Astrocyte (in vitro differentiated cells and primary cell): ENCODE measurements at regions not wholly inside any gene's neighbourhood (a gene's known extent, or its start where the extent isn't known, plus 50 kb on each side); places are given as distances from the start of the nearest gene placed in this dataset.

Experiments
- DNase-seq: peaks from one replicate; pipeline ENCODE4 v3.0.0-alpha.2; 2010; ENCODE audit warnings: low read depth
- FAIRE-seq: peaks from 2 replicates; lab custom pipeline; 2011; peaks lifted over from hg19 to GRCh38; lab: Jason Lieb, UNC
- H2AFZ ChIP-seq: 2 replicates; pipeline ENCODE4 v1.6.0; 2012; ENCODE audit warnings: low read depth, low read length, inconsistent platforms
- H3K27ac ChIP-seq: 2 replicates; pipeline ENCODE4 v1.5.1; 2011; ENCODE audit warnings: low read depth, low read length, inconsistent platforms
- H3K27me3 ChIP-seq: 2 replicates; pipeline ENCODE4 v1.6.0; 2011; ENCODE audit warnings: low read length, inconsistent platforms; ENCODE audit not compliant: insufficient read depth
- H3K36me3 ChIP-seq: 2 replicates; pipeline ENCODE4 v1.5.1; 2011; ENCODE audit warnings: low read length, inconsistent platforms; ENCODE audit not compliant: insufficient read depth
- H3K4me1 ChIP-seq: 2 replicates; pipeline ENCODE4 v1.5.1; 2011; ENCODE audit warnings: low read length, inconsistent platforms; ENCODE audit not compliant: insufficient read depth
- H3K4me2 ChIP-seq: 2 replicates; pipeline ENCODE4 v1.6.0; 2012; ENCODE audit warnings: low read length, inconsistent platforms
- H3K4me3 ChIP-seq: 2 replicates; pipeline ENCODE4 v1.5.1; 2011; ENCODE audit warnings: low read depth, mild to moderate bottlenecking, low read length, inconsistent platforms; ENCODE audit not compliant: insufficient read depth
- H3K79me2 ChIP-seq: 2 replicates; pipeline ENCODE4 v1.6.0; 2012; ENCODE audit warnings: mild to moderate bottlenecking, low read length, inconsistent platforms; ENCODE audit not compliant: insufficient read depth
- H3K9ac ChIP-seq: 2 replicates; pipeline ENCODE4 v1.6.0; 2012; ENCODE audit warnings: mild to moderate bottlenecking, low read length, inconsistent platforms
- H3K9me3 ChIP-seq: 2 replicates; pipeline ENCODE4 v1.5.1; 2012; ENCODE audit warnings: low read depth, mild to moderate bottlenecking, low read length, inconsistent platforms; ENCODE audit not compliant: insufficient read depth
- H4K20me1 ChIP-seq: 2 replicates; pipeline ENCODE4 v1.6.0; 2012; ENCODE audit warnings: low read length, inconsistent platforms; ENCODE audit not compliant: insufficient read depth
- H3K27ac Mint-ChIP-seq: one replicate; pipeline ENCODE4 v1.8.0; 2021; ENCODE audit warnings: mild to moderate bottlenecking, mixed read lengths; ENCODE audit not compliant: unreplicated experiment
- H3K27me3 Mint-ChIP-seq: one replicate; pipeline ENCODE4 v1.8.0; 2021; ENCODE audit warnings: low read depth, mixed read lengths; ENCODE audit not compliant: unreplicated experiment
- H3K36me3 Mint-ChIP-seq: one replicate; pipeline ENCODE4 v1.8.0; 2021; ENCODE audit warnings: low read depth, mixed read lengths; ENCODE audit not compliant: unreplicated experiment
- H3K4me1 Mint-ChIP-seq: one replicate; pipeline ENCODE4 v1.8.0; 2021; ENCODE audit warnings: low read depth, mixed read lengths; ENCODE audit not compliant: unreplicated experiment
- H3K4me3 Mint-ChIP-seq: one replicate; pipeline ENCODE4 v1.8.0; 2021; ENCODE audit warnings: mild to moderate bottlenecking, moderate library complexity, mixed read lengths; ENCODE audit not compliant: unreplicated experiment
- H3K9me3 Mint-ChIP-seq: one replicate; pipeline ENCODE4 v1.8.0; 2021; ENCODE audit warnings: mild to moderate bottlenecking, mixed read lengths; ENCODE audit not compliant: unreplicated experiment
- EZH2 ChIP-seq: IDR thresholded peaks from 2 replicates; pipeline ENCODE4 v1.6.1; 2012; ENCODE audit warnings: mild to moderate bottlenecking, low read length, inconsistent platforms; ENCODE audit not compliant: insufficient read depth
- TF ChIP-seq, protein P1 (sequence below): IDR thresholded peaks from 2 replicates; pipeline ENCODE4 v1.5.1; 2011; ENCODE audit warnings: low read depth, mild to moderate bottlenecking, inconsistent platforms, low read length, moderate library complexity; ENCODE audit not compliant: insufficient read depth

DNA sequence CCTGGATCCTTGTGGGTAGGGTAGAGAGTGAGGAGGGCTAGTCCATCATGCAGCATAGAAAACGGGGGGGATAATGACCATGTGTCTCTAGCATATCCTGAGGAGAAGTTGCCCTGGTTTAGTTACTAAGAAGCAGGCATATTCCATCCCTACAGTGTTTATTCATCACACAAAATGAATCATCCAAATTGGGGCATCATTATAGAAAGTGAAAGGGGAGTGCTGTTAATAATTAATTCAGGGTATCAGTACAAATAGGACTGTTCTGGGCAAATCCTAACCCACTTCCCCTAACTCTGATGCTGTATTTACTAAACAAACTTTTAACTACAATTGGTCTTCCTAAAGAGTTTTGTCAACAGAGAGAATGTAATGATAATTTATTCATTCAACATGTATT is 281.1 kb upstream of the ARX start:
- no peak overlapping the region for H3K4me3 ChIP-seq
- no peak overlapping the region for H3K4me2 ChIP-seq
- Mint-ChIP-seq H3K4me1 (no peaks in the 10 kb centered on the region), H3K27me3 (no peaks in the 10 kb centered on the region), H3K4me3 (no peak overlapping the region), H3K36me3 (no peaks in the 10 kb centered on the region), H3K9me3 (peaks cover 2% of the 10 kb centered on the region), H3K27ac (no peak overlapping the region)
- DNase-seq (no peak), FAIRE-seq (no peak)
- H3K79me2 ChIP-seq, result no peaks in the 10 kb centered on the region
- H3K27ac ChIP-seq, result no peak overlapping the region
- no peak overlapping the region for H2AFZ ChIP-seq
- H3K9me3 ChIP-seq, result no peaks in the 10 kb centered on the region
- no peaks in the 10 kb centered on the region for H4K20me1 ChIP-seq
- no peaks in the 10 kb centered on the region for H3K4me1 ChIP-seq
- TF ChIP-seq, protein P1, sequence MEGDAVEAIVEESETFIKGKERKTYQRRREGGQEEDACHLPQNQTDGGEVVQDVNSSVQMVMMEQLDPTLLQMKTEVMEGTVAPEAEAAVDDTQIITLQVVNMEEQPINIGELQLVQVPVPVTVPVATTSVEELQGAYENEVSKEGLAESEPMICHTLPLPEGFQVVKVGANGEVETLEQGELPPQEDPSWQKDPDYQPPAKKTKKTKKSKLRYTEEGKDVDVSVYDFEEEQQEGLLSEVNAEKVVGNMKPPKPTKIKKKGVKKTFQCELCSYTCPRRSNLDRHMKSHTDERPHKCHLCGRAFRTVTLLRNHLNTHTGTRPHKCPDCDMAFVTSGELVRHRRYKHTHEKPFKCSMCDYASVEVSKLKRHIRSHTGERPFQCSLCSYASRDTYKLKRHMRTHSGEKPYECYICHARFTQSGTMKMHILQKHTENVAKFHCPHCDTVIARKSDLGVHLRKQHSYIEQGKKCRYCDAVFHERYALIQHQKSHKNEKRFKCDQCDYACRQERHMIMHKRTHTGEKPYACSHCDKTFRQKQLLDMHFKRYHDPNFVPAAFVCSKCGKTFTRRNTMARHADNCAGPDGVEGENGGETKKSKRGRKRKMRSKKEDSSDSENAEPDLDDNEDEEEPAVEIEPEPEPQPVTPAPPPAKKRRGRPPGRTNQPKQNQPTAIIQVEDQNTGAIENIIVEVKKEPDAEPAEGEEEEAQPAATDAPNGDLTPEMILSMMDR, result no peak
- no peak for TF ChIP-seq EZH2
- no peaks in the 10 kb centered on the region for H3K36me3 ChIP-seq
- H3K27me3 ChIP-seq, result no peaks in the 10 kb centered on the region
- no peak overlapping the region for H3K9ac ChIP-seq

DNA sequence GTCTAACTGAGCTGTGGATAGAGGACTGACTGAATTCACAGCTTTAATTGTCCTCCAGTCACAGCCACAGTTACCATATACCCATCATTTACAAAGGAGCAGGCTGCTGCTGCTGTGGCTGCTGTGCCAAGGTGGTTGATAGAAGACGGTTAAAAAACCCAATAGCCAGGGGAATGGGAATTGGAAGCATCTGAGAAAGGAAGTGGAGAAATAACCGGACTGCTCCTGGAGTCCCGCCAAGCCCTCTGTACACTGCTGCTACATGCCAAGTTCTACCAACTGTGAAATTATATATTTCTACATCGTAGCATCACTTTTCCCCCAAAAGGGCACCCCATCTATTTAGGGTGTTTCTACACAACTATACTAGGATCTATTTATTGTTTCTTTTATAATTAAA is 279.7 kb upstream of the ARX start:
- DNase-seq, result no peak
- TF ChIP-seq, protein P1, result no peak
- TF ChIP-seq EZH2, result no peak

DNA sequence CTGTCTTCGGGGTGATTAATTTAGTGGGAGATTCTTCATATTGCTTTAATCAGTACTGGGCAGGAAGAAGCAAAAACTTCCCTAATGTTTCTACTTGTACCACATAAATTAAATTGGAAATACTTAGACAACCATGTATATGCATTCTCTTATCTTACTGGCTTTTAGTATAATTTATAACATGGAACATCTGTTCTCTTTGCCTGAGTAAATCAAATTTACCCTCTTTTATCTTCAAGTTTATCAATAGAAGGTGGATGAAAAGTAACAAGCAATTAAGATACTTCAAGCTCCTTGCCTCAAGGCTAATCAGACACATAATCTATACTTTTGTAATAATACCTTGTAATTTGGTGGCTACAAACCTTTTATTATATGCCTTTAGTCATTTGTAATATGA is 274.4 kb upstream of the ARX start:
- Histone ChIP-seq H3K36me3 (no peaks in the 10 kb centered on the region), H3K9me3 (no peaks in the 10 kb centered on the region), H3K79me2 (no peaks in the 10 kb centered on the region), H3K4me2 (no peak overlapping the region), H3K4me1 (no peaks in the 10 kb centered on the region), H4K20me1 (no peaks in the 10 kb centered on the region), H3K4me3 (no peak overlapping the region), H3K9ac (no peak overlapping the region), H3K27ac (no peak overlapping the region), H2AFZ (no peak overlapping the region), H3K27me3 (no peaks in the 10 kb centered on the region)
- TF ChIP-seq, protein P1, result no peak
- no peak for TF ChIP-seq EZH2
- no peaks in the 10 kb centered on the region for H3K36me3 Mint-ChIP-seq
- DNase-seq (no peak), FAIRE-seq (peak; percentile 5)
- no peak overlapping the region for H3K4me3 Mint-ChIP-seq
- no peak overlapping the region for H3K27ac Mint-ChIP-seq
- no peaks in the 10 kb centered on the region for H3K27me3 Mint-ChIP-seq
- H3K4me1 Mint-ChIP-seq, result no peaks in the 10 kb centered on the region
- H3K9me3 Mint-ChIP-seq, result no peaks in the 10 kb centered on the region

More for the DNA sequence above, 279.7 kb upstream of the ARX start:
- H2AFZ ChIP-seq, result no peak overlapping the region
- H3K36me3 Mint-ChIP-seq, result no peaks in the 10 kb centered on the region
- no peaks in the 10 kb centered on the region for H3K79me2 ChIP-seq
- H4K20me1 ChIP-seq, result no peaks in the 10 kb centered on the region
- H3K4me1 Mint-ChIP-seq, result no peaks in the 10 kb centered on the region
- H3K9me3 Mint-ChIP-seq, result peaks cover 2% of the 10 kb centered on the region
- H3K4me3 Mint-ChIP-seq, result no peak overlapping the region
- H3K27ac Mint-ChIP-seq, result no peak overlapping the region
- H3K9me3 ChIP-seq, result no peaks in the 10 kb centered on the region
- no peaks in the 10 kb centered on the region for H3K4me1 ChIP-seq
- H3K27ac ChIP-seq, result no peak overlapping the region
- no peak overlapping the region for H3K9ac ChIP-seq
- no peaks in the 10 kb centered on the region for H3K36me3 ChIP-seq
- no peak for FAIRE-seq
- no peaks in the 10 kb centered on the region for H3K27me3 ChIP-seq
- H3K4me2 ChIP-seq, result no peak overlapping the region
- H3K27me3 Mint-ChIP-seq, result no peaks in the 10 kb centered on the region
- H3K4me3 ChIP-seq, result no peak overlapping the region
